MCF 10A (cell line): ENCODE measurements at regions not wholly inside any gene's neighbourhood (a gene's known extent, or its start where the extent isn't known, plus 50 kb on each side); places are given as distances from the start of the nearest gene placed in this dataset.

Experiments
- BruUV-seq: library from RNA; stranded (reverse); fragments of 400-500 nt; replicated peaks from 2 replicates; lab custom pipeline; 2021; lab: Mats Ljungman, UMichigan
- CTCF ChIA-PET: fragments of 300-600 bp; sonication (Branson Sonifier 250); formaldehyde crosslinking; extraction: SDS; loops from one replicate; lab custom pipeline; 2021; ENCODE audit warnings: antibody characterized with exemption, inconsistent platforms; lab: Yijun Ruan, JAX
- POLR2A ChIA-PET: fragments of 300-600, 350-650 bp; sonication (Branson Sonifier 250); formaldehyde crosslinking; extraction: SDS; loops from one replicate; lab custom pipeline; 2020; ENCODE audit warnings: antibody characterized with exemption, inconsistent platforms; lab: Yijun Ruan, JAX
- DNase-seq: peaks from one replicate; pipeline ENCODE4 v3.0.0-alpha.2; 2018; ENCODE audit not compliant: unreplicated experiment
- H3K27ac Mint-ChIP-seq: one replicate; pipeline ENCODE4 v1.8.0; 2022; ENCODE audit warnings: mild to moderate bottlenecking, low read depth, mixed read lengths; ENCODE audit not compliant: unreplicated experiment
- H3K27me3 Mint-ChIP-seq: one replicate; pipeline ENCODE4 v1.8.0; 2022; ENCODE audit warnings: mixed read lengths; ENCODE audit not compliant: insufficient read depth, unreplicated experiment
- H3K36me3 Mint-ChIP-seq: one replicate; pipeline ENCODE4 v1.8.0; 2022; ENCODE audit warnings: mild to moderate bottlenecking, moderate library complexity, mixed read lengths; ENCODE audit not compliant: insufficient read depth, unreplicated experiment
- H3K4me1 Mint-ChIP-seq: one replicate; pipeline ENCODE4 v1.8.0; 2022; ENCODE audit warnings: mixed read lengths; ENCODE audit not compliant: insufficient read depth, unreplicated experiment
- H3K4me3 Mint-ChIP-seq: one replicate; pipeline ENCODE4 v1.8.0; 2022; ENCODE audit warnings: mild to moderate bottlenecking, moderate library complexity, mixed read lengths; ENCODE audit not compliant: unreplicated experiment
- H3K9me3 Mint-ChIP-seq: one replicate; pipeline ENCODE4 v1.8.0; 2022; ENCODE audit warnings: mixed read lengths; ENCODE audit not compliant: unreplicated experiment
- CTCF ChIP-seq: fragments of 200-600 bp; IDR thresholded peaks from one replicate; pipeline ENCODE4 v1.8.0; 2022; ENCODE audit warnings: antibody characterized with exemption, mild to moderate bottlenecking; ENCODE audit not compliant: unreplicated experiment
- intact Hi-C: fragments of 100-400 bp; cut with micrococcal nuclease; formaldehyde crosslinking; loops from 2 replicates; pipeline ENCODE4 v1.14.1; 2022

- Mint-ChIP-seq H3K9me3 (no peaks in the 10 kb centered on the region), H3K4me3 (no peak overlapping the region), H3K4me1 (peaks cover 45% of the 10 kb centered on the region), H3K27me3 (no peaks in the 10 kb centered on the region), H3K27ac (peak overlapping the region; percentile 57), H3K36me3 (no peaks in the 10 kb centered on the region)
- ChIA-PET POLR2A (interaction anchor here (0.9 to 1.9 kb wide), 5 partner anchors 11 to 484 kb away, joined by 3 to 6 read pairs (median 3); no protein-coding TSS in a partner anchor), CTCF (interaction anchor here (0.5 to 1.6 kb wide), 5 partner anchors 15 to 985 kb away, joined by 3 to 6 read pairs (median 4); no protein-coding TSS in a partner anchor)
- DNase-seq, result peak; percentile 47
- intact Hi-C loops, result loop anchor here (1.0 to 10.0 kb wide), 4 partner anchors 273 to 510 kb away; no protein-coding TSS in a partner anchor
- TF ChIP-seq CTCF, result no peak
- no TSS peak for BruUV-seq
These were observed 420.2 kb upstream of the MEX3C start for GRCh38 chr18:51617572-51618260.

GRCh38 chr18:51619283-51619682, 421.8 kb upstream of the MEX3C start:
- ChIA-PET POLR2A (no interaction called here), CTCF (interaction anchor here (0.6 to 1.3 kb wide), 2 partner anchors 31 to 510 kb away, joined by 3 to 4 read pairs; no protein-coding TSS in a partner anchor)
- Mint-ChIP-seq H3K36me3 (no peaks in the 10 kb centered on the region), H3K27ac (no peak overlapping the region), H3K27me3 (no peaks in the 10 kb centered on the region), H3K4me1 (peaks cover 40% of the 10 kb centered on the region), H3K9me3 (no peaks in the 10 kb centered on the region), H3K4me3 (no peak overlapping the region)
- no TSS peak for BruUV-seq
- intact Hi-C loops, result loop anchor here (5.0 to 10.0 kb wide), 3 partner anchors 274 to 512 kb away; no protein-coding TSS in a partner anchor
- TF ChIP-seq CTCF, result no peak
- DNase-seq, result no peak

GRCh38 chr18:51621113-51621863, 423.8 kb upstream of the MEX3C start:
- intact Hi-C loops, result loop anchor here (1.0 to 2.0 kb wide), 2 partner anchors 48 to 667 kb away; no protein-coding TSS in a partner anchor
- Mint-ChIP-seq H3K9me3 (no peaks in the 10 kb centered on the region), H3K27ac (no peak overlapping the region), H3K27me3 (no peaks in the 10 kb centered on the region), H3K4me1 (peaks cover 24% of the 10 kb centered on the region), H3K4me3 (no peak overlapping the region), H3K36me3 (no peaks in the 10 kb centered on the region)
- POLR2A ChIA-PET, result interaction anchor here (0.8 kb wide), 1 partner anchor 9 kb away, joined by 4 read pairs; no protein-coding TSS in a partner anchor
- BruUV-seq, result no TSS peak
- CTCF ChIA-PET, result interaction anchor here (0.5 to 2.6 kb wide), 47 partner anchors 10 to 1759 kb away, joined by 3 to 30 read pairs (median 3); no protein-coding TSS in a partner anchor
- TF ChIP-seq CTCF, result peak; percentile 89
- DNase-seq, result peak; percentile 74

GRCh38 chr18:51621864-51622160, 424.3 kb upstream of the MEX3C start:
- no peak for TF ChIP-seq CTCF
- ChIA-PET CTCF (interaction anchor here (0.5 to 2.6 kb wide), 38 partner anchors 9 to 1759 kb away, joined by 3 to 30 read pairs (median 4); no protein-coding TSS in a partner anchor), POLR2A (no interaction called here)
- Mint-ChIP-seq H3K4me1 (peaks cover 19% of the 10 kb centered on the region), H3K27me3 (no peaks in the 10 kb centered on the region), H3K36me3 (no peaks in the 10 kb centered on the region), H3K4me3 (no peak overlapping the region), H3K9me3 (no peaks in the 10 kb centered on the region), H3K27ac (no peak overlapping the region)
- no TSS peak for BruUV-seq
- DNase-seq, result no peak
- intact Hi-C loops, result loop anchor here (1.0 to 2.0 kb wide), 2 partner anchors 47 to 666 kb away; no protein-coding TSS in a partner anchor
